ENCODE measurements at regions not wholly inside any gene's neighbourhood (a gene's known extent, or its start where the extent isn't known, plus 50 kb on each side); places are given as distances from the start of the nearest gene placed in this dataset.

DNA sequence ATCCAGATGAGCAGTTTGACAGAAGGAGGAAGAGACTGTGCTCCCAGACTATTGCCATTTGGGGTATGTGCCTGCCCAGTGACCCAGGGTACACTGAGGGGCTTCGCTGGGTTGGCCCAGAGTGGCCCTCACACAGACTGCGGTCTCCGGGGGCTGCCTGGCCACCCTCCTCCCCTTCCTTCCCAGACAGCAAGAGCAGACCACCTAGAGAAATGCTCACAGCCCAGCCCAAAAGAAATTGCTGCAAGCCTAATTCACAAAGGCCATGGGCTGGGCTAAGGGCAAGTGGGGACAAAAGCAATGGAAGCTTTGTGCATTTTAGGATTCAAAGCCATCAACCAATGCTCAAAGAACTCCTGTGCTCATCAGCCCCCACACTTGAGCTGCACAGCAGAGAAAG is 277.6 kb downstream of the CDC5L start:
- DNase-seq, result no peak

DNA sequence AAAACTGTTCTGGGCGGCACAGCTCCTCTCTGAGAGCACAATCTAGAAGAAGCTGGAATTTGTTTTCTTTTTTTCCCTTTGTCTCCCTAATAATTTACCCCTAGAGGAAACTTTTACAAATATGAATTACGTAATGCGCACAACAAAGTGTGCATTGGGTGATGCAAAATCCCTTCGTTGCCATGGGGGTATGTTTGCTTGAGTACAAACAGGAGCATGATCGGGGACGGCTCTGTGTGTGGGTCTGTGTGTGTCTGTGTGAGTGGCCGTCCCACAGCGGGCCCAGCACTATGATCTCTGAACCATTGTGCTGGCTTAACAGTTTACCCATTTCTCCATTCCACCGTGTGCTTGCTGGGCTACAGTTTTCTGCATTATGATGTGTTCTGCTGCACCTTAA is 278.2 kb downstream of the CDC5L start:
- no peak for DNase-seq

DNA sequence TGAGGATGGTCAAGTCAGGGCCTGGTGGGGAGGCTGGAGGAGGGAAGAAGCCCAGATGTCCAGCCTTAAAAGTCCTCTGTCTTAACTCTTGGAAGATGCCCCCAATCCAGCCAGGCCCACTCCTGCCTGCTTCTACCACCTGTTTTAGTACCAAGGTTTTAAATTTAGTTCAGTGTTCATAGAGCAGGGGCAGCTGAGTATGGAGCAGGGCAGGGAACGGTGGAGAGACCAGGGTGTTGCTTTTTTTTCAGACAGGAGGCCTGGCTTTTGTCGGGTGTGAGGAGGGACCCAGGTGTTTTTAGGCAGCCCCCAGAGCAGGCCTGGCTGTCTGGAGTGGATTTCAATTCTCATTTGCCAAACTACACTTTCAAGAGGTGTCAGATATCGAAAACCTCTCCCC is 278.8 kb downstream of the CDC5L start:
- no peak for DNase-seq

DNA sequence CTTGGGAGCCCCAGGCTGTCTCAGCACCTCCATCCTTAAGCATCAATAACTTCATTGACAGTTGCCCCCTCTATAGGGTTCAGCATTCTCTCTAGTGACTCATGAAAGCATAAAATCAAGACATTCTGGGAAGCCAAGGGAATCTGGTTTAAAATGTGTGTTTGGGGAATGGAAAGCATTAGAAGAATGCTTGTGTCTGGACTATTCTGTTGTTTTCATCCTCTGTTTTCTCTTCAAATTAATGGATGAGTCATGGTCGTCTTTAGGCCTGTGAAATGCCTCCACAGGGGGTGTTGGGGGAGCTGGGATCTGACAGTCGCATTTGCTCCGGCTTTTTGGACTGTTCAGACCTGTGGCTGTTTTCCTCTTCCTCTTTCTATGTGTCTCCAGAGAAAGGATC is 279.7 kb downstream of the CDC5L start:
- DNase-seq, result no peak

DNA sequence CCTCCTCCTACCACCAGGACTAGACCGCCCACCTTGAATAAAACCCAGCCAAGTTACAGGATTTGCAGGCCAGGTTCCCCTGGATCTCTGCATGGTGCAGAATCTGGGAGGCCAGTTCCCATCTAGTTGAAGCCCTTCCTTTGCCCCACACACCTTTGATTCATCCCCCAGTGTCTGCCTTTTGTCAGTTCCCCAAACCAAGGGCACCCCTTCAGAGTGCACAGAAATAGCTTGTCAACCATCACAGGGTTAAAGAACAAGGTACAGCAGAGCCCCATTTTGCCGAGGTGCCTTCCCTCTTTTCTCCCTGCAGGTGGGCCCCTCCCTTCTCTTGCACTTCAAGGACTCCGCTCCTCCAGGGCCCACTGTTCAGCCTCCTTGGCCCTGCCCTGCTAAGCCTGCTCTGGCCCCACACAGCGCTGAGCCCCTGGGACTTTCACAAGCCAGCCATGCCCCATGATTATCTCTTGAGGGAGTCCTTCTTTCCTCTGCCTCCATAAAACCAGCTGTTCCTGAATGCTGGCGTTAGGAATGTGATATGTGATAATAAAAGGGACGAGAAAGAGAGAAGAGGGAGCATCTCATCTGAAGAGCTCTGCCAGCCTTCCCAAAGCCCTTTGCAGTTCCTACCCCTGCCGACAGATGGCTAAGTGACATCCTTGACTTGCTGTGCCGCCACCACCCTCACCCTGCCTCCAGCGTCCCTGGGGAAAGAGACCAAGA is 280.3 kb downstream of the CDC5L start:
- DNase-seq, result peak in 1 of 4 experiments; percentile 14

DNA sequence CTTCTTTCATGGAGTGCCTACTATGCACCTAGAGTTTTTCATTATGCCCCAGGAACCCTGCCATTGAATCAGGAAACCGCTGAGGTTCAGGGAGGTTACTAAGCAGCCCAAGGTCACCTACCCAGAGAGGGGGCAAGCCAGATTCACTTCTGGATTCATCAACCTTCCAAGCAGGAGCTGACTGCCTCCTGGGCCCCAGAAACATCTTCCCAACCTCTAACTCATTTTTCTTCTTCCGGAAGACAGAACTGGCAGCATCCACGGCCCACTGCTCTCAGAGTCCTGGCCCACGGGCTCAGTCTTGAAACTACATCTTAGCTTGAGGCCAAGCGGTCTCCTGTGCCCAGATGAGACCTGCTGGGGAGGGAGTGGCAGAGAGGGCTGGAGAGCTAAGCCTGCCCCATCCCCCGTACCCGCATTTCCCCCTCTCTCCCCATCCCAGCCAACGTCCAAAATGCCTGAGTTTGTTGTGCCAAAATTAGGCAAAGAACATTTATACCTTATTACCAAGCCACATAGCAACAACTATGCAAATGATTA is 281.0 kb downstream of the CDC5L start:
- DNase-seq, result no peak

DNA sequence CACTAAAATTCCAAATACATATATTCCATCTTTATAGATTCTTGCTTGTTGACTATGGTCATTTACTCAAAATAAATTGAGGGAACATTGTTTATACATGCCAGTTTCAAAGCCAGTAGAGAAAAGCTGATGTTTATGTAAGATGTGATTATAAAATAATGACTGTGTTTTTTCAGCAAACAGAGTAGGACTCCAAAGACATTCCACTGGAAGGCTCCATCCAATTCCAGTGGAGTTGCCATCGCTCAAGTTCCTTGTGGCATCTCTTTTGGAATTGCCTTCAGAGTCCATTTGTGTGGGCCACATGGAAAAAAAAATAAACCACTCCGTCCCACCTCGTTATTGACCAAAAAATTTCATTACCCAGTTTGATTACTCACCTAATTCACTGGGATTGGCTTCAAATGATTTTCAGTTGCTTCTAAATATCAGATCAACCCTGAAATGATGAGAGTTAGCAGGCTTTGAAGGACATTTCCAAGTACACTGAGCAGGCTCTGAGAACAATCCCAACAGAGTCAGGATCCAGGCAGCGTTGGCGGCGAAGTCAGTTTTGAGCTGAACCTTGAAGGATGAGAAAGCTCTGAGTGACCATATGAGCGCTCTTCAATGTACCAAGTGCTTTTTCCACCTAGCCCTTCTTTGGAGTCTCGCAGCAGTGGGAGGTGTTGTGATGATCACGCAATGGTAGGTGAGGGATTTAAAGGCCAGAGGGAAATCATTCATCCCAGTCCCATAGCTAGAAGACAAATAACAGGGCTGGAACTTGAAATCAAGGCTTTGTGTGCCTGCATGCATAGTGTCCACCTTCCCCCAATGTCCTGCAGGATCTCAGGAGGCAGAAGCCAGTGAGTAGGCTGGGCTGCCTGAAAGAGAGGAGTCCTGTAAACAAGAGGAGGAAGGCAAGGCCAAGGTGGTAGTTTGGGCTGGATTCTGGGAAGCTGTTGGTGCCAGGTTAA is 281.7 kb downstream of the CDC5L start:
- no peak for DNase-seq

DNA sequence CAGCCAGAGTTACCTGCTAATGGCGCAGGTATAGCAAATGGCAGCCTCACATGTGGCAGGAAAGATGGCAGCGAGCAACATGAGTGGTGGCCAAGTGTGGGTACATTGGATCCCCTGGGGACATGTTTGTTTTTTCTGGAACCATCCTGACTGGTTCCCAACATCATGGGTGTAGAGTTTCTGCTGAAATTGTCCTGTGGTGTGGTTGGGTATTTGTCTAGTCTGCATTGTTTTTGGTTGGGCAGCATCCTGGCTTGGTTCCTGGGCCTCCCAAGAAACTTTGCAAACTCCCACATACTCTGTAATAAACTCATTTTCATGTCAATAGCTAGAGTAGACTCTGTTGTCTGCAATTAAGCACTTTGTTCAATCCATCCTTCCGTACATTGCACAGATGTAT is 282.6 kb downstream of the CDC5L start:
- DNase-seq, result no peak

DNA sequence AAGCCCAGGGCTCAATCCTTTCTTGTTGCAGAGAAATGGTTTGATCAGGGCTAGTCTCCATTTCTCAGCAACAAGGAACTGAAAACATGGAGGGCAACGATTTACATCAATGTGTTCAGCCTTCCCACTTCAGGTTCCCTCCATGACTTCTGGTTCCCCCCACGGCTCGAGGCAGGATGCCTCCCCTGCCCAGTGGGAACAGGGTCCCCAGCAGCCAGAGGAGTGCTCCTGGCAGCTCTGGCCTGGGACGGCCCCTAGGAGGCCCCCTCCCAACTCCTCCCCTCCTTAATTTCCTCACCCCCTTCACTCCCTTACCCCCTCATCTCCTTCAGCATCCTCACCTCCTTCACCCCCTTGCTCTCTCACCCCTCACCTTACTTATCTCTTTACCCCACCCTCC is 283.8 kb downstream of the CDC5L start:
- DNase-seq, result no peak

DNA sequence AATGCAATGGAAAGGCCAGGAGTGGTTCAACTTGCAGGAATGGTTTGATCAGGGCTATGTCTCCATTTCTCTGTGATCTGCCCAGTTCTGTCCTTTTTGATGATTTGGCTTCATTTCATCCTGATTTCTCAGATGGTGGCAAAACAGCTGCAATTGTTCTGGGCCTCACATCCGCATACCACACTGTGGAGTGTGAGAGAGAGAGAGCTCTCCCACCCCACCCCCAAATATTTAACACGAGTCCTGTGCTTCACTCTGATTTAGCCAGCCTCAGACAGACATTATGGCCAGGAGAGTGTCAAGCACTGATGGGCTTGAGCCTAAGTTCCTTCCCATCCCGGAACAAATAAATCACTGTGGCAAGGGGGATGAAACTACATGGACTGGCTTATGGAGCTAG is 284.6 kb downstream of the CDC5L start:
- no peak for DNase-seq

DNA sequence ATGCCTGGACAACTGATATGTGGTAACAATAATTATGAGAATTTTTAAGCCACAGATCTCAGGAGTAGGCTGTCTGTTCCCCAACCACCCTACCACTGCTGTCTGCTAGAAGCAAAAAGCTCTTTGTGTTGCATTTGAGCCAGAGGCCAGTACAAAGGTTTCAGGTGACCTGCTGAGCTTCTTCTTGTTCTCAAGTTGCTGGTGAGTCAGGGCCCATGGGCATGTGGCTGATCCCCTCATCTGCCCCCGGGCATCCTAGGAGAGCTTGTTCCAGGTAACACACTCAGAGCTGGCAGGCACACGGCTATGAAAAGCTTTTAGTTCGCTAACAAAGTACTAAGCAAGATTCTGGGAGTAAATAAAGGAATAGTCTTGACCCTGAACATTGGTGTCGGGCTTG is 285.3 kb downstream of the CDC5L start:
- no peak for DNase-seq

DNA sequence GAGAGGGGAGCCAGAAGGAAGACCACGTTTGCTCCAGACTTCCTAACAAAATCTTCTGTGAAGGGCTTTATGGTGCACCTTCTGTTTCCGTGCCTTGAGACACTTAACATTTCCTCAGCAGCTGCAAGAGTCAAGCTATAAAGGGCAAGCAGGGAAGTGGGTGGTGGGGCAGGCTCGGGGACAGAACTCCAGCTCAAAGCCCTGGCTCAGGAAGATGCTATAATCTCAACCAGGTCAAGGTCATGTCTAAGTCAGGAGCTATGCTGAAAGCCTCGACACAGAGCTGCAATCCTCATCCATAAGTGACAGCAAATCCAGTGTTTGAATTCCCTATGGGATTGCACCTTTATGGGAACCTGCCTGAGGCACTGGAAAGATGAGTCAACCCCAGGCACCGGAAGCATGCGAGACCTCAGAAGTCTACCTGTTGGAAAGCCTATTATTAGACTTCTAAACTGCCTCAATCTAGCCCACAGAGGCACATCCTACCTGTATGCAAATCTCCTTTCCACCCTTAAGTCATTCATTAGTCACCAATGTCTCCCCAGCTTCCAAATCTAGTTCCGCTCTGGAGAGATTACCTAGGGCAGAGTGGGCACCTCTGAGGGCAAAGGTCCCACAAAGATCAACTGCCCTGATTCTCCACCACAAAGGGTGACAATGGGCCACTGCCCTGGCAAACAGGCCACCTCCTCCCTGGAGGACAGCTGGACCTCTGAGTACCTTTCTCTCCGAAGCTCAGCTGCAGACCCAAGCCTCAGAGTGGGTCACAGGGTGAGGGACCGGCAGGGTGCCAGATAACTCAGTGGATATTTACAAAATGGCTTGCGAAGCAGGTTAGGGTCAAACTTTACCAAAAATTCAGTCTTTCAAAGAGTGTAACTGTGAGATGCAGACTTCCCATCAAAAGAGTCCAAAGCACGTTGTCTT is 287.0 kb downstream of the CDC5L start:
- DNase-seq, result no peak

DNA sequence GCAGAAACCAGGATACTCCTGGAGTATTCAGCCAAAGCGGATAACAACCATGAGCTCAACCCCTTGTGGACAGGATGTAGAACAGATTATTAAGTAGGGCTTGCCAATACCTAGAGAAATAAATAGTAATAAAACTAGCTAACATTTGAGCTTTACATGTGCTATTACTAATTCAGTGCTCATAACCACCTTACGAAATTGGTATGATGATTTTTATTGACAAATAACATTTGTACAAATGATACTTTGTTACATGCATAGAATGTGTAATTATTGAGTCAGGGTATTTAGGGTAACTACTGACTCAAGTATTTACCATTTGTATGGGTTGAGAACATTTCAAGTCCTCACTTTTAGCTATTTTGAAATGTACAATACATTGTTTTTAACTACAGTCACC is 287.9 kb downstream of the CDC5L start:
- no peak for DNase-seq

DNA sequence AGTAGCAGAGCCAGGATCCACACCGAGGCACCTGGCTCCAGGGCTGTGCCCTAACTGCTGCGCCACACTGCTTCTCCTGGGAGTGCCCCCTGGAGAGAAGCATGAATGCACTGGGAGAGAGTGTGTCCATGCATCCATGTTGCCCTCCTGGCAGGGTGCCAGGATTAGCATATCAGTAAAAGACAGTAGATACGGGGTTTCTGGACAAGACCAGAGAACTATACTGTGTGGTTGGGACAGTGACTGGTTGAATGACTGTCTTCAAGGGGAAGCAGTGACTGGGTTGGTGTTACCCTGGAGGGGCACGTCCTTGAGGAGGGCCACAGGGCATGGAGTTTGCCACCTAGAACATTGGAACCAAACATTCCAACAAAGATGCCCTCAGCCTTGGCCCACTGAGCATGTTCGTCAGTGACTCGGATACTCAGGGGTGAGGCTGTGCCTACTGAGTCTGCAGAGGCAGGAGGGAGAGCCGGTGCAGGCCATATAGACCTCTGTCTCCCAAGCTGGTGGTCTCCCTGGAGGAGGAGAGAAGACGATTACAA is 288.8 kb downstream of the CDC5L start:
- no peak for DNase-seq

DNA sequence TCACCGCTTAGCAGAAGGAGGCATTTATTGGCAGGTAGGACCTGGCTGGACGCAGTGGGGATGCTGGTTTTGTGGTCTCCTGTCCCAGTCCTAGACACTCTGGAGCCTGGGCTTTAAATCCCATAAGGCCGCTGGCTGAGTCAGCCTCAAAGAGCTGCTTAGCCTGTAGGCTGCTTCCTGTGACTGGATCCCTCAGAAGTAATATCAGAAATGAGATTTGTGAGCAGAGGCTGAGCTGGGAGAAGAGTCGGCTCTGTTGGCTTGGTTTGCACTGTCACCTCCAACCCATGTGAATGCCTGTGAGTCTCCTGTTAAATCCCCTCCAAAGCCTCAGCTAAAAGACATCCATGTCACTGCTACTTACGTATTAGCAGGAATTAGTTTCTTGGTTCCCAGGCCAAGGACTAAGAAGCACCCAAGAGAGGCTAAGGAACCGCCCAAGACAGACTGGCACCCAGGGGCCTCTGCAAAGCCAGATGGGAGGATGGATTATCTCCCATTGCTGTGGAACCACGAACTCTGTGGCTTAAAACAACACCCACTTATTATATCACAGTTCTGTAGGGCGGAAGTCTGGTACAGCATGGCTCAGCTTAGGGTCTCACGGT is 289.4 kb downstream of the CDC5L start:
- no peak for DNase-seq

DNA sequence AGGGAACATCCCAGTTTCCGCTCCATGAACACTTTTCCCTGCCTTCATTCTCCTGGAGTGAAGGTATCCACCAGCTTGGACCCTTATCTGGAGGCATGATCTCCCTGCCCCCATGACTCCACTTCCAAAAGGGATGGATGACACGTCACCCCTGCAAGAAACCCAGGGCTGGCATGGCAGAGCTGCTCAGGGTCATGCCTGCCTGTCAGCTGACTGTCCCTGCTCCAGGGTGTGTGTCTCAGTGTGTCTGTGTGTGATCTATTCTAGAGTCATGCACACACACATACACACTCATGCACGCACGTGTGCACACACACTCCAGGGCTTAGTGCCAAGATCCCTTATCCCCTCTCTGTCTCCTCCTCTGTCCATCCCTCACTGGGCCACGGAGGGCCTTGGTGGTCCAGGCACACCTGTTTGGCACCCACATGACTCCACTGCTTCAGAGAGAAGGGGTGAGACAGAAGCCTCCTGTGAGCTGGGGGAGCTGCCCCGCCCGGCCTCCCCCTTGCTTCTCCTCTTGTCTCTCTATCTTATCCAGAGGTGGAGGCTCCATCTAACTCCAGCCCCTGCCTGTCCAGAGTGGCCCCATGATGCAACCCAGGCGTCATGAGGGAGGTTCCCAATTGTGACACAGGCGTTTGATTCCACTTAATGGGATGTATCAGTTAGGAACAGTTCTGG is 290.9 kb downstream of the CDC5L start:
- no peak for DNase-seq

DNA sequence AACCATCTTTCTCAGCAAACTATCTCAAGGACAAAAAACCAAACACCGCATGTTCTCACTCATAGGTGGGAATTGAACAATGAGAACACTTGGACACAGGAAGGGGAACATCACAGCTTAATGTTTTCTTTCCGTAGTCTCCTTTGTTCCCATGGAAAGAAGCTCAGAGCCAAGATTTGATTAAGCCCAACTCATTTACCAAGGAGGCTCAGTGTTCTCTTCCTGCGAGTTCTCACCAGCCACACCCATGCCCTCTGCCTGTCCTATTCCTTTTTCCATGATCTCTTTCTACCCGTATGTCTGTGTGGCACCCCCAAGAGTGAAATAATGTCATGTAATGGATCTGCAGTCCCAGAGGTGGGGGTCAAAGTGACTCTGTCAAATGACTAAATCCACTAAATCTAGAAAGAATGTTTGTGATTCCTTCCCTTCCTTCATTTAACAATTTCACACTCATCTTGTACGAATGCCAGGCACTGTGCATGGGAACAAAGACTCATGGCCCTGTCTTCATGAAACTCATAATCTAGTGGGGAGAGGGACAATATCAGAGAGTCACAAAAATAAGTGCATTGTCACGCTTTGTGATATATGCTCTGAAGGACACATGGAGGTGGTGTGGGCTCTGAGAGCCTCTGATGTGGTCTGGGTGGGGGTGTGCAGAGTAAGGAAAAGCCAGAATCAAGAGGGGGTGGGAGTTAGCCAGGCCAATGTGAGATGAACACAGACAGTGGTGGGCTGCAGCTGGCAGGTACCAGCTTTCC is 292.1 kb downstream of the CDC5L start:
- no peak for DNase-seq

DNA sequence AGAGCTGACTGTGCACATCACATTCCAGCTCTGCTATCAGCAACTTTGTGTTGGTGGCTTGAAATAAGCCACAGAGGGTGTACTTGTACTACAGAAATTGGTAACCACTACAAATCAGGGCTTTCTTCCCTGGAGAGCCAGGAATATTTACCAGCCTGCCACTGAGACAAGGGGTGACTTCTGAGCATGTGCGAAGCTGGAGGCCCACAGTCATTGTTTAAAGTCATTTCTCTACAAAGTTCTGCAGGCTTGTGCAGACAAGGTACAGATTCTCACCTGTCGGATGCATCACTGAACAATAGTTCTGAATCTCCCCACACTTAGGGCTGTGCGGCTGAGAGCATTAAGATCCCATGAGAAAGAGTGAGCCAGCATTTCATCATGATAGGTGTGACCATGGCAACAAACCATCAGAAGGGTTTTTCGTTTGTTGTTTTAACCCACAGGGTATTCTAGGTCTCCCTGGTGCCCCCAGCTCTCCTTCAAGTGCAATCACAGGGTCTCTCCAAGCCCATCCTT is 292.8 kb downstream of the CDC5L start:
- DNase-seq, result no peak

DNA sequence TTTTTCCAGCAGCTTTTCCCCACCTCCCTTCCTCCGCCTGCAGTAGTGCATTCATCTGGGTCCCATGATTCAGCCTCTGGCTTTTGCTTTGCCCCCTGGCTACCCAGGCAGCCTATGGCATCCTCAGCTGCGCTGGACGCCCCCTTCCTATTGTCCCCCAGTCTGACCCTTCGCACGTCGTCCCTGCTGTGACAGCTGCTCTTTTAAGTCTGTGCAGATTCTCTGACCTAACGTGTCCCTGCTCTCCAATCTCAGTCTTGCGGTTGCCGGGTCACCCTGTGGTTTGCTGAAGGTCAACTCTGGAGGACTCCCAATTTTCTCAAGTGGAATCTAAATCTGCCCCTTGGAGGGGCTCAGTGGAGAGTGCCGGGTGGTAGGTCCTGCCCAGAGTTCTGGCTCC is 294.3 kb downstream of the CDC5L start:
- no peak for DNase-seq

DNA sequence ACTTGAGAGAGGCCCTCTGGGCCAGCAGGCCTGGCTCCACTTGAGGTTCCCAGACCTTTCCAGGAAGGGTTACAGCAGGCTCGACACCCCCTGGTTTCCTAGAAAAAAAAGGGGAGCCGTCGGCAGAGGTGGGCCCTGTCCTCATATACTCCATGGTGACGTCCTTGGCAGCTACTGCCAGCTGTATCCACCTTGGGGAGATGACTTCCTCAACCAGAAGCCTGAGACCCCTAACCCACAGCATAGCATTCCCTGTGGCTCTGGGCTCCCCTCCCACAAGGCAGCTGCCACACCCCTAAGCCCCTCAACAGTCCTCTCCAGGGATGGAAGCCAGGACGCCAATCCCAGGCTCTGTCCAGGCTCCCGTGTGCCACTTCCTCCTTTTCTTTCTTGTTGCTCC is 294.8 kb downstream of the CDC5L start:
- DNase-seq, result no peak

All from activated CD4-positive, CD25-positive, alpha-beta regulatory T cell (primary cell).